GM10266 (cell line): ENCODE measurements at regions not wholly inside any gene's neighbourhood (a gene's known extent, or its start where the extent isn't known, plus 50 kb on each side); places are given as distances from the start of the nearest gene placed in this dataset.

Experiments used
- DNase-seq: peaks from one replicate; pipeline ENCODE4 v3.0.0; 2012; ENCODE audit errors: extremely low spot score
- TF ChIP-seq, protein P1 (sequence below): IDR thresholded peaks from 2 replicates; pipeline ENCODE4 v1.5.1; 2012; ENCODE audit warnings: mild to moderate bottlenecking, low read depth; ENCODE audit not compliant: control insufficient read depth, insufficient read depth; ENCODE audit errors: missing control alignments

DNA sequence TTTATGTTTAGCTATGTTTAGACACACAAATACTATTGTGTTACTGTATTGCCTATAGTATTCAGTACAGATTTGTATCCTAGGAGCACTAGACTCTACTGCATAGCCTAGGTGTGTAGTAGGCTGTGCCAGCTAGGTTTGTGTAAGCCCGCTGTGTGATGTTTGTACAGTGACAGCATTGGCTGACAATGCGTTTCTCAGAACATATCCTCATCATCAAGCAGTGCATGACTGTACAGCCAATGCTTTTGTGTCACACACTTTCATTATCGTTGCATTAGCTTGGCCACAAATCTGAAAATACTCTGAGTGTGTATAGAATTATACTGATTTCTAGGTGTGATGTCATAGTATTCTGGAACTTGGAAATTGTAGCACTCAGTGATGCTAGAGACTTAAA, 63.4 kb downstream of the CLDN34 start:
- DNase-seq: no peak
- TF ChIP-seq, protein P1, sequence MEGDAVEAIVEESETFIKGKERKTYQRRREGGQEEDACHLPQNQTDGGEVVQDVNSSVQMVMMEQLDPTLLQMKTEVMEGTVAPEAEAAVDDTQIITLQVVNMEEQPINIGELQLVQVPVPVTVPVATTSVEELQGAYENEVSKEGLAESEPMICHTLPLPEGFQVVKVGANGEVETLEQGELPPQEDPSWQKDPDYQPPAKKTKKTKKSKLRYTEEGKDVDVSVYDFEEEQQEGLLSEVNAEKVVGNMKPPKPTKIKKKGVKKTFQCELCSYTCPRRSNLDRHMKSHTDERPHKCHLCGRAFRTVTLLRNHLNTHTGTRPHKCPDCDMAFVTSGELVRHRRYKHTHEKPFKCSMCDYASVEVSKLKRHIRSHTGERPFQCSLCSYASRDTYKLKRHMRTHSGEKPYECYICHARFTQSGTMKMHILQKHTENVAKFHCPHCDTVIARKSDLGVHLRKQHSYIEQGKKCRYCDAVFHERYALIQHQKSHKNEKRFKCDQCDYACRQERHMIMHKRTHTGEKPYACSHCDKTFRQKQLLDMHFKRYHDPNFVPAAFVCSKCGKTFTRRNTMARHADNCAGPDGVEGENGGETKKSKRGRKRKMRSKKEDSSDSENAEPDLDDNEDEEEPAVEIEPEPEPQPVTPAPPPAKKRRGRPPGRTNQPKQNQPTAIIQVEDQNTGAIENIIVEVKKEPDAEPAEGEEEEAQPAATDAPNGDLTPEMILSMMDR: no peak

DNA sequence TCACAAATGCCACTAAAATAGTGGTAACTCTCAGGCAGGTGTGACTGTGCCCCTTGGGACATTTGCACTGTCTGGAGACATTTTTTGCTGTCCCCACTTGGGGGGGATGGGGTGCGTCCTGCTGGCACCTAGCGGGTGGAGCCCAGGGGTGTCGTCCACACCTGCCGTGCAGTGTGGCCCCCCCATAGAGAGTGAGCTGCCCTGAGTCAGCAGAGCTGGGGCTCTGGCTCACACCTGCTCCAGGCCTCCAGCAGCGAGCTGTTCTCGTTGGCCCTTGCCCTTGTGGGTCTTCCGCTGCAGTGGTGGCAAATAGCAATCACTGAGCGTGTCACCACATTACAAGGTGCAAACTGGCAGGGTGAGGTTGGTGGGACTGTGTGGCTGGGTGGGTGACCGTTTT, 64.6 kb downstream of the CLDN34 start:
- TF ChIP-seq, protein P1: no peak
- DNase-seq: no peak

DNA sequence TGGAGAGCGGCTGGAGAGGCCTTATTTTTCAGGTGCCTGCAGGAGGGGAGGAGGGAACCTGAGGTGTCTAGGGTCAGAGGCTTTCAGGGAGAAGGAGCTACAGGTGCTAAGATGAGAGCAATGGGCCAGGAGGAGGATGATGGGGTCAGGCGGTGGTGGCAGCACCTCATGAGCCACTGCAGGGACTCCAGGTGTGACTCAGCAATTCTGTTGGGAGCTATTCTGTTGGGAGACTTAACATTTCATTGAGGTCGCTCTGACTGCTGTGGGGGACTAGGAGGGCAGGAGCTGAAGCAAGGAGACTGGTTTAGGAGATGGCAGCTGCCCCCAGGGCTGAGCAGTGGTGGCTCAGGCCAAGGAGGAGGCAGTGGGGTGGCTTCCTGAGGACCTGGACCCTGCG, 65.0 kb downstream of the CLDN34 start:
- no peak for DNase-seq
- TF ChIP-seq, protein P1: no peak

DNA sequence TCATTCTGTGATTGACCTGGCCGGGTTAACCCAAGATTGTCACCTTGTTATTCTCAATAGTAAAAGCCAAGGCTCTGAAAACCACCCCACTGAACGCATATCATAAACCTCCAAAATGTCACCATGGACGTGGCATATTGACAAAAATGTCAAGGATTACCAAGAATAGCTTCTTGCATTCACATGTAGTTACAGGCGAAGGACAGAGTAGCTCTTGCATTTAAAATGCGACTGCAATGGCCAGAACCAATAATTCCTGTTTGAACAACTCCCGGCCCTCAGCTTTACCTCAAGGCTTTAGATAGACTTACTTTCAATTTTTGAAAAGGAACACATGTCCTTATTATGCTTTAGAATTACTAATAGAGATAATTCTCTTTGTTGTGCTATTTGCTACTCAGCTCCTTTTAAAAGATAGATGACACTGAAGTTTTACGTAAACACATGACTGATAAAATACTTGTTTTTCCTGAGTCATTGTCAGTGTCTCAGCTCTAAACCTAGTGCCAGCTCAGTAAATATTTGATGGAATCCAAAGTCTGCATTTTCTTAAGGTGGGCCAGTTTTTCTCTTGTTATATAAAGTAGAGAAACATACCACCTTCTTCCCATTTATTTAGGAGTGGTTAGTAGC, 66.3 kb downstream of the CLDN34 start:
- TF ChIP-seq, protein P1: no peak
- no peak for DNase-seq

DNA sequence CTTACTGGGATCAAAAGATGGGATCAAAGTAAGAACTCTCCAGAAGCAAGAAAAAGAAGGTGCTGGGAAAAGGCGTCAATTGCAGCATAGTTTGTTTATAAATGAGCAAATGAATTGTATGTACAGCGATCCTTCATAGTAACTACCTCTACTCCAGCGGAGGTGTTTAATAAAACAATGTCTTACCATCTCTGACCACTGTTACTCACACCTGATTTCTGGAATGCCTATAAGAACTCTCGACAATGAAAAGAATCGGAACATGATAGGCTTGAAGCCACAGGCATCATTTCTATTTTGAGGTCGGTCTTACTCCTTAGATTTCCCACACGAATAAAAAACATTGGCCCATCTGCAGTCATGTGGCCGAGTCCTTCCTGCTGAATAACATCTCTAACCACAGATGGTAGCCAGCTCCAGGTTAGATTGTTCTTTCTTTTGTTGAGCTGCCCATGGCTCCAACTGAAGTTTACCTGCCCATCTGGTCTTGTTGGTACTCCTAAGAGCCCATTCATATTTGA, 67.6 kb downstream of the CLDN34 start:
- no peak for DNase-seq
- TF ChIP-seq, protein P1: no peak

DNA sequence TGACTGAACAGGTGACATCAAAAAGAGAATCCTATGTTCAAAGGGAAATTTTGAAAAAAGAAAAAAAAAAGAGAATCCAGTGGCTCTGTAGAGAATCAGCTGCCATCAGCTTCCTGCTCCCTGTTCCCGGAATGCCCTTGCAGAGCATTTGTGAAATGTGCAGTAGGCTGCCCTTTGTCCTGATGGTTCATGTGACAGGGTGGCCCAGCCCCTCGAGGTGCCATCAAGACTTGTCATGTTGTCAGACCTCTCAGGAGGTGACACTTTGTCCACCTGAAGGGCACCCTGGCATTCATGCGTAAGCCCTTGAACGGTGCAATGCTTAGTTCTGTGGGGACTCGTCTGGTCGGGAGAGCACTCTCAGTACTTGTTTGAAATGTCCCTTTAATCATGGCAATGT, 71.4 kb downstream of the CLDN34 start:
- no peak for DNase-seq
- TF ChIP-seq, protein P1: no peak
